ENCODE measurements at regions not wholly inside any gene's neighbourhood (a gene's known extent, or its start where the extent isn't known, plus 50 kb on each side); places are given as distances from the start of the nearest gene placed in this dataset.

DNA sequence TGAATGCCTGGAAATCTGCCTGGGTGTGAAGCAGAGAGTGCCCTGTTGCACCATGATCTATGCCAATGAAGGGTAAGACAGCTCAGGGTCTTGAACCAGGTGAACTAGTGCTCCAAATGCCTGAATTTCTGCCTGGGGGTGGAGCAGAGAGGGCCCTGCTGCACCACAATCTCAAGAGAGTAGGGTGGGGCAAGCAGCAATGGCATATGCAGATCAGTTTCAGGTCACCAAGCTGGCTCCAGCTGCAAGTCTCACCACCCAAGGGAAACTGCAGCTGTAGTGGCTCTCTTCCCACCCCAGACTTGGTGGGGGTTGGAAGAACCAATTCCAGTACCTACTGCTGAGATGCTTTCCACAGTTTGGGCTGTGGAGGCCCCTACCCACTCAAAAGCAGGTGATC, 147.0 kb downstream of the SPANXN1 start:
- no peak for TF ChIP-seq EP300 (IDR thresholded peaks at IDR 0.05)
- TF ChIP-seq POLR2A (IDR thresholded peaks at IDR 0.05): no peak
- TF ChIP-seq, protein P1, sequence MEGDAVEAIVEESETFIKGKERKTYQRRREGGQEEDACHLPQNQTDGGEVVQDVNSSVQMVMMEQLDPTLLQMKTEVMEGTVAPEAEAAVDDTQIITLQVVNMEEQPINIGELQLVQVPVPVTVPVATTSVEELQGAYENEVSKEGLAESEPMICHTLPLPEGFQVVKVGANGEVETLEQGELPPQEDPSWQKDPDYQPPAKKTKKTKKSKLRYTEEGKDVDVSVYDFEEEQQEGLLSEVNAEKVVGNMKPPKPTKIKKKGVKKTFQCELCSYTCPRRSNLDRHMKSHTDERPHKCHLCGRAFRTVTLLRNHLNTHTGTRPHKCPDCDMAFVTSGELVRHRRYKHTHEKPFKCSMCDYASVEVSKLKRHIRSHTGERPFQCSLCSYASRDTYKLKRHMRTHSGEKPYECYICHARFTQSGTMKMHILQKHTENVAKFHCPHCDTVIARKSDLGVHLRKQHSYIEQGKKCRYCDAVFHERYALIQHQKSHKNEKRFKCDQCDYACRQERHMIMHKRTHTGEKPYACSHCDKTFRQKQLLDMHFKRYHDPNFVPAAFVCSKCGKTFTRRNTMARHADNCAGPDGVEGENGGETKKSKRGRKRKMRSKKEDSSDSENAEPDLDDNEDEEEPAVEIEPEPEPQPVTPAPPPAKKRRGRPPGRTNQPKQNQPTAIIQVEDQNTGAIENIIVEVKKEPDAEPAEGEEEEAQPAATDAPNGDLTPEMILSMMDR (IDR thresholded peaks at IDR 0.05): no peak
